IMR-90 (cell line): ENCODE measurements at regions not wholly inside any gene's neighbourhood (a gene's known extent, or its start where the extent isn't known, plus 50 kb on each side); places are given as distances from the start of the nearest gene placed in this dataset.

Experiments
- ATAC-seq: fragments of 200-7000 bp; cut with Tn5 transposase; 2 replicates; pipeline ENCODE4 v1.9.1; 2020; ENCODE audit warnings: low read depth, mild to moderate bottlenecking, moderate library complexity
- BruUV-seq: library from RNA; stranded (reverse); fragments of 400-500 nt; replicated peaks from 2 replicates; lab custom pipeline; 2021; lab: Mats Ljungman, UMichigan
- CTCF ChIA-PET: fragments of 300-600 bp; formaldehyde crosslinking; extraction: SDS; loops from one replicate; lab custom pipeline; 2021; ENCODE audit warnings: antibody characterized with exemption; lab: Yijun Ruan, JAX
- POLR2A ChIA-PET: fragments of 300-600 bp; sonication (Branson Sonifier 250); formaldehyde crosslinking; loops from one replicate; lab custom pipeline; 2022; ENCODE audit warnings: antibody characterized with exemption; ENCODE audit not compliant: unreplicated experiment; lab: Charles Lee
- DNase-seq: peaks from one replicate; pipeline ENCODE4 v3.0.0; 2013
- H2AFZ ChIP-seq: replicated peaks from 2 replicates; pipeline ENCODE3; 2013; ENCODE audit warnings: low read length, mild to moderate bottlenecking; ENCODE audit not compliant: poor library complexity
- H2AK5ac ChIP-seq: 2 replicates; pipeline ENCODE4 v1.6.1; 2013; ENCODE audit warnings: low read depth, low read length, inconsistent platforms
- H2AK9ac ChIP-seq: replicated peaks from 2 replicates; pipeline ENCODE3; 2013; ENCODE audit warnings: mild to moderate bottlenecking, low read depth, low read length, moderate library complexity; ENCODE audit not compliant: poor library complexity
- H2BK120ac ChIP-seq: 2 replicates; pipeline ENCODE4 v1.6.1; 2013; ENCODE audit warnings: low read depth, low read length, inconsistent platforms
- H2BK15ac ChIP-seq: 3 replicates; pipeline ENCODE4 v1.6.1; 2013; ENCODE audit warnings: low read depth, low read length, inconsistent platforms
- H2BK20ac ChIP-seq: 2 replicates; pipeline ENCODE4 v1.6.1; 2013; ENCODE audit warnings: low read depth, mild to moderate bottlenecking, inconsistent platforms, low read length, moderate library complexity
- H2BK5ac ChIP-seq: 2 replicates; pipeline ENCODE4 v1.6.1; 2013; ENCODE audit warnings: mild to moderate bottlenecking, low read depth, low read length, inconsistent platforms; ENCODE audit not compliant: poor library complexity, severe bottlenecking
- H3K14ac ChIP-seq: replicated peaks from 2 replicates; pipeline ENCODE4 v1.6.1; 2013; ENCODE audit warnings: low read depth, low read length, inconsistent platforms
- H3K18ac ChIP-seq: 2 replicates; pipeline ENCODE4 v1.6.1; 2013; ENCODE audit warnings: low read depth, low read length, control low read depth
- H3K23ac ChIP-seq: 2 replicates; pipeline ENCODE4 v1.6.1; 2013; ENCODE audit warnings: low read depth, low read length, inconsistent platforms
- H3K27ac ChIP-seq: 2 replicates; pipeline ENCODE4 v1.5.1; 2013; ENCODE audit warnings: mild to moderate bottlenecking, control low read depth, low read length; ENCODE audit not compliant: insufficient read depth
- H3K27me3 ChIP-seq: 2 replicates; pipeline ENCODE4 v1.6.1; 2013; ENCODE audit warnings: low read length; ENCODE audit not compliant: control insufficient read depth, insufficient read depth
- H3K36me3 ChIP-seq: 2 replicates; pipeline ENCODE4 v1.6.1; 2013; ENCODE audit warnings: low read length, mixed read lengths; ENCODE audit not compliant: control insufficient read depth, insufficient read depth
- H3K4ac ChIP-seq: 2 replicates; pipeline ENCODE4 v1.6.1; 2013; ENCODE audit warnings: low read depth, low read length, inconsistent platforms
- H3K4me1 ChIP-seq: 2 replicates; pipeline ENCODE4 v1.6.1; 2013; ENCODE audit warnings: low read length, mixed read lengths; ENCODE audit not compliant: control insufficient read depth, insufficient read depth
- H3K4me2 ChIP-seq: 2 replicates; pipeline ENCODE4 v1.6.1; 2013; ENCODE audit warnings: low read depth, mild to moderate bottlenecking, control low read depth, low read length, moderate library complexity
- H3K4me3 ChIP-seq: 2 replicates; pipeline ENCODE4 v1.5.1; 2013; ENCODE audit warnings: low read depth, mild to moderate bottlenecking, control low read depth, low read length, moderate library complexity; ENCODE audit not compliant: insufficient read depth
- H3K56ac ChIP-seq: 2 replicates; pipeline ENCODE4 v1.6.1; 2013; ENCODE audit warnings: low read length, inconsistent platforms; ENCODE audit not compliant: insufficient read depth; ENCODE audit errors: extremely low read depth
- H3K79me1 ChIP-seq, 2 experiments: 2 replicates each; pipeline ENCODE4 v1.6.1; 2013; ENCODE audit warnings: low read length in 2 of 2, inconsistent platforms in 1 of 2, low read depth in 1 of 2
- H3K9ac ChIP-seq: 2 replicates; pipeline ENCODE4 v1.6.1; 2013; ENCODE audit warnings: low read depth, low read length, control low read depth
- H3K9me1 ChIP-seq: 2 replicates; pipeline ENCODE4 v1.6.1; 2013; ENCODE audit warnings: low read length, inconsistent platforms; ENCODE audit not compliant: insufficient read depth
- H3K9me3 ChIP-seq: 2 replicates; pipeline ENCODE4 v1.6.1; 2013; ENCODE audit warnings: low read length; ENCODE audit not compliant: control insufficient read depth, insufficient read depth
- H4K20me1 ChIP-seq: 2 replicates; pipeline ENCODE4 v1.6.1; 2013; ENCODE audit warnings: low read length, inconsistent platforms; ENCODE audit not compliant: insufficient read depth
- H4K5ac ChIP-seq: 2 replicates; pipeline ENCODE4 v1.6.1; 2013; ENCODE audit warnings: mild to moderate bottlenecking, low read depth, low read length, control low read depth
- H4K8ac ChIP-seq, 2 experiments: 2 replicates each; pipeline ENCODE4 v1.6.1; 2013; ENCODE audit warnings: low read depth in 2 of 2, low read length in 2 of 2, control low read depth in 1 of 2, inconsistent platforms in 1 of 2
- H4K91ac ChIP-seq: 2 replicates; pipeline ENCODE4 v1.6.1; 2013; ENCODE audit warnings: low read depth, low read length, inconsistent platforms; ENCODE audit not compliant: insufficient read depth
- BHLHE40 ChIP-seq: fragments of 150-350 bp; IDR thresholded peaks from 2 replicates; pipeline ENCODE4 v1.6.1; 2016; ENCODE audit warnings: mild to moderate bottlenecking, low read depth, low read length
- CEBPB ChIP-seq: IDR thresholded peaks from 2 replicates; pipeline ENCODE4 v1.6.1; 2012; ENCODE audit warnings: low read depth, low read length, improper control_type of control experiment
- MXI1 ChIP-seq: IDR thresholded peaks from 2 replicates; pipeline ENCODE4 v1.6.1; 2012; ENCODE audit warnings: low read depth, mild to moderate bottlenecking, low read length, moderate library complexity, borderline replicate concordance
- RAD21 ChIP-seq: IDR thresholded peaks from 2 replicates; pipeline ENCODE4 v1.6.1; 2012; ENCODE audit warnings: low read length, improper control_type of control experiment
- WGBS, 2 experiments: methylation state at CpG; one replicate each; pipeline versions ENCODE4 v1.1.5 to v1.1.7; 2013; ENCODE audit warnings: missing lambda C conversion rate in 2 of 2; ENCODE audit not compliant: insufficient read length in 1 of 2; ENCODE audit errors: extremely low coverage in 2 of 2; 5-methylcytosine and 5-hydroxymethylcytosine counted together
- dilution Hi-C: fragments of 300-500 bp; cut with HindIII; formaldehyde crosslinking; loops from one replicate; pipeline ENCODE4 v1.14.3; 2018; ENCODE audit warnings: low sequenced_read_pairs; ENCODE audit not compliant: unreplicated experiment
- in situ Hi-C: fragments of 300-500 bp; cut with MboI; formaldehyde crosslinking; loops from 3 replicates; pipeline ENCODE4 v1.14.3; 2019; ENCODE audit warnings: low sequenced_read_pairs, inconsistent platforms, mixed read lengths
- intact Hi-C: fragments of 100-400 bp; cut with micrococcal nuclease; formaldehyde crosslinking; loops from 2 replicates; pipeline ENCODE4 v1.10.0; 2022
- TF ChIP-seq, protein P1 (sequence below): fragments of 150-350 bp; IDR thresholded peaks from 2 replicates; pipeline ENCODE4 v1.6.1; 2016; ENCODE audit warnings: low read depth, mild to moderate bottlenecking, low read length, moderate library complexity, borderline replicate concordance

DNA sequence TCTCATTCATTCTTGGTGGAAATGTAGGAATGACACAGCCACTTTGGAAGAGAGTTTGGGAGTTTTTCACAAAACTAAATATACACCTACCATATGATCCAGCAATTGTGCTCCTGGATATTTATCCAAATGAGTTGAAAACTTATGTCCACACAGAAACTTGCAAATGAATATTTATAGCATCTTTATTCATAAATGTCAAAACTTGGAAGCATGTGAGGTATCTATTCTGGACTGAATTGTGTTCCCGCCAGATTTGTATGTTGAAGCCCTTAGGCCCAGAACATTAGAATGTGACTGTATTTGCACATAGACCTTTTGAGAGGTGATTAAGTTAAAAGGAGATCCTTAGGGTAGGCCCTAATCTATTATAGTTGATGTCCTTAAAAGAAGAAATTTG is 409.4 kb upstream of the SYT4 start:
- no peak overlapping the region for H3K27ac ChIP-seq
- H3K9me3 ChIP-seq = no peaks in the 10 kb centered on the region
- H2AFZ ChIP-seq = no peak overlapping the region
- in situ Hi-C loops = no loop called here
- no peak overlapping the region for H3K14ac ChIP-seq
- H4K91ac ChIP-seq = no peak overlapping the region
- H2AK5ac ChIP-seq = no peak overlapping the region
- H3K4ac ChIP-seq = no peak overlapping the region
- TF ChIP-seq BHLHE40 (no peak), CEBPB (no peak), MXI1 (no peak), RAD21 (no peak)
- TF ChIP-seq, protein P1, sequence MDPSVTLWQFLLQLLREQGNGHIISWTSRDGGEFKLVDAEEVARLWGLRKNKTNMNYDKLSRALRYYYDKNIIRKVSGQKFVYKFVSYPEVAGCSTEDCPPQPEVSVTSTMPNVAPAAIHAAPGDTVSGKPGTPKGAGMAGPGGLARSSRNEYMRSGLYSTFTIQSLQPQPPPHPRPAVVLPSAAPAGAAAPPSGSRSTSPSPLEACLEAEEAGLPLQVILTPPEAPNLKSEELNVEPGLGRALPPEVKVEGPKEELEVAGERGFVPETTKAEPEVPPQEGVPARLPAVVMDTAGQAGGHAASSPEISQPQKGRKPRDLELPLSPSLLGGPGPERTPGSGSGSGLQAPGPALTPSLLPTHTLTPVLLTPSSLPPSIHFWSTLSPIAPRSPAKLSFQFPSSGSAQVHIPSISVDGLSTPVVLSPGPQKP = no peak
- H3K18ac ChIP-seq = no peak overlapping the region
- no peak overlapping the region for H2BK5ac ChIP-seq
- H3K36me3 ChIP-seq = no peaks in the 10 kb centered on the region
- H3K9me1 ChIP-seq = no peaks in the 10 kb centered on the region
- H2BK15ac ChIP-seq = no peak overlapping the region
- no peak overlapping the region for H3K23ac ChIP-seq
- H3K27me3 ChIP-seq = no peaks in the 10 kb centered on the region
- no peak overlapping the region for H2BK20ac ChIP-seq
- H3K4me3 ChIP-seq = no peak overlapping the region
- no peaks in the 10 kb centered on the region for H4K20me1 ChIP-seq
- ChIA-PET CTCF (no interaction called here), POLR2A (no interaction called here)
- H3K9ac ChIP-seq = no peak overlapping the region
- H3K56ac ChIP-seq = no peak overlapping the region
- H2AK9ac ChIP-seq = no peak overlapping the region
- no peak overlapping the region for H4K8ac ChIP-seq
- DNase-seq (no peak), ATAC-seq (no peak)
- intact Hi-C loops = no loop called here
- BruUV-seq = no TSS peak
- no peak overlapping the region for H3K4me2 ChIP-seq
- no peak overlapping the region for H2BK120ac ChIP-seq
- H3K4me1 ChIP-seq = 0 out of 2 replicates have a peak, but pooled peaks cover under 1% of the 10 kb centered on the region
- dilution Hi-C loops = no loop called here
- no peak overlapping the region for H4K5ac ChIP-seq
- H3K79me1 ChIP-seq = no peaks in the 10 kb centered on the region
- no CpG with 5 or more reads among the region's 1 CpG for WGBS, 2 experiments
